ENCODE measurements at regions not wholly inside any gene's neighbourhood (a gene's known extent, or its start where the extent isn't known, plus 50 kb on each side); places are given as distances from the start of the nearest gene placed in this dataset.

DNA sequence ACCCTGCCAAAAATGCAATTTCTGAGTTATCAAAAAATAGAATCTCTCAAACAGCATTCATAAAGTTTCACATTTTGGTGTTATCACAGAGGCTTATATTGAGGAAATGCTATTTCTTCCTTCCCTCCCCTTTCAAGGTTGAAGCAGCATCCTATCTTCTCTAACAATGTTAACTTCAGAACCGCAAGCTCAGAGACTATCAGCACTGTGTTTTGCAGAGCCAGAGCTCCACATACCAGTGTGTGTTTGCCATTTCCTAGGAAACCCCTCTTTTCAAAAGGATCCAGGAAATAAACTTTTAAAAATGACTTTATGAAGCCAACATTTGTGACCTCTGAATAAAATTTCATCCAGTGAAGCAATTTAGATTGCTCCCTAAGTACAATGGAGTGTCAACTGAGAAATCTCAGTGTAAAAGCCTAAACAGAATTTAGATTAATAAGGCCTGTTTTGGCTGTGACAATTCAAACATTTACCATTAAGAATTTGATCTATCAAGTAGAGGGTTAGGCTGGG, 332.6 kb downstream of the NOVA1 start:
- Histone ChIP-seq H3K4me2 (ENCODE audit: insufficient read depth, low read length) (no peak overlapping the region), H3K4me3 (ENCODE audit: insufficient read depth, low read length) (no peak overlapping the region), H4K20me1 (ENCODE audit: insufficient read depth, low read length) (no peaks in the 10 kb centered on the region), H3K79me2 (ENCODE audit: insufficient read depth, low read length) (no peaks in the 10 kb centered on the region), H3K4me1 (ENCODE audit: insufficient read depth, low read length) (no peaks in the 10 kb centered on the region), H3K27ac (ENCODE audit: low read depth, low read length) (no peak overlapping the region), H3K9me3 (ENCODE audit: low read depth, low read length) (peaks cover 2% of the 10 kb centered on the region), H3K36me3 (ENCODE audit: insufficient read depth, low read length) (no peaks in the 10 kb centered on the region), H3K27me3 (ENCODE audit: insufficient read depth, low read length) (no peaks in the 10 kb centered on the region), H2AFZ (ENCODE audit: low read length) (no peak overlapping the region)
- DNase-seq (ENCODE audit: insufficient read length, low spot score, missing footprints) = no peak
- TF ChIP-seq, protein P1, sequence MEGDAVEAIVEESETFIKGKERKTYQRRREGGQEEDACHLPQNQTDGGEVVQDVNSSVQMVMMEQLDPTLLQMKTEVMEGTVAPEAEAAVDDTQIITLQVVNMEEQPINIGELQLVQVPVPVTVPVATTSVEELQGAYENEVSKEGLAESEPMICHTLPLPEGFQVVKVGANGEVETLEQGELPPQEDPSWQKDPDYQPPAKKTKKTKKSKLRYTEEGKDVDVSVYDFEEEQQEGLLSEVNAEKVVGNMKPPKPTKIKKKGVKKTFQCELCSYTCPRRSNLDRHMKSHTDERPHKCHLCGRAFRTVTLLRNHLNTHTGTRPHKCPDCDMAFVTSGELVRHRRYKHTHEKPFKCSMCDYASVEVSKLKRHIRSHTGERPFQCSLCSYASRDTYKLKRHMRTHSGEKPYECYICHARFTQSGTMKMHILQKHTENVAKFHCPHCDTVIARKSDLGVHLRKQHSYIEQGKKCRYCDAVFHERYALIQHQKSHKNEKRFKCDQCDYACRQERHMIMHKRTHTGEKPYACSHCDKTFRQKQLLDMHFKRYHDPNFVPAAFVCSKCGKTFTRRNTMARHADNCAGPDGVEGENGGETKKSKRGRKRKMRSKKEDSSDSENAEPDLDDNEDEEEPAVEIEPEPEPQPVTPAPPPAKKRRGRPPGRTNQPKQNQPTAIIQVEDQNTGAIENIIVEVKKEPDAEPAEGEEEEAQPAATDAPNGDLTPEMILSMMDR (IDR thresholded peaks at IDR 0.05; ENCODE audit: extremely low read depth, low read depth, low read length) = no peak

DNA sequence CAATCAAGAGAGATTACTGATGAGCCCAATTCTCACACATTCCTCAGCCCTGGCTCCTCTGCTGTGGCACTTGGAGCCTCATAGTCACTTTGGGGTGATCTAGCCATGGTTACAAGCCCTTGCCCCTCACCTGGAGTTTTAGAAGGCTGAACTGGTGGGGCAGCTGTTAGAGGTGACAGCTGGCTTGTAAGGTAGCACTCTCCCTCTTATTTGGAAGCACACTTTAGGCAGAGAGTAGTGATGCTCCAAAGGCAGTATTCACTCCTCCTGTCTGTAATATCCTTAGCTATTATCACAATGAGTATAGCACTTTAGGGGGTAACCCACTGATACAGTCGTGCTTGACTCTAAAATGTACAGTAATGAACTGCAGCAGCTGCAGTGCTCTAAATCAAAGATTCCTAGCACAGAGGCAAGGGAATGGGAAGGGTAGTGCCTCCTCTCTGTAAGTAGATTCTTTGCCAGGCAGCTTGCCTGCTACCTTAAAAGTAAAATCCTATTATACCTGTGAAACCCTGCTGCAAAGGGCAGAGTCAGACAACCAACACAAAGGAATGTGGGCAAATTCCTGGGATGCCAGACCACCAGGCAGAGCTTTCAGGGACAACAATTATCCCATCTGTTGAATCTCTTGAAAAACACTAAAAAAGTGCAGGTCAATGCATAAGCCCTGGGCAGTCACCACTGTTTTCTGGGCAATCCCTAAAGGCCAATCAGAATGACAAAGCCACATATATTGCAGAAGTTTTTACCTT, 336.3 kb downstream of the NOVA1 start:
- no peak for DNase-seq (ENCODE audit: insufficient read length, low spot score, missing footprints)
- H3K9me3 ChIP-seq (ENCODE audit: low read depth, low read length) = no peaks in the 10 kb centered on the region
- H3K36me3 ChIP-seq (ENCODE audit: insufficient read depth, low read length) = no peaks in the 10 kb centered on the region
- H3K4me3 ChIP-seq (ENCODE audit: insufficient read depth, low read length) = no peak overlapping the region
- no peaks in the 10 kb centered on the region for H3K79me2 ChIP-seq (ENCODE audit: insufficient read depth, low read length)
- TF ChIP-seq, protein P1 (IDR thresholded peaks at IDR 0.05; ENCODE audit: extremely low read depth, low read depth, low read length) = no peak
- no peaks in the 10 kb centered on the region for H4K20me1 ChIP-seq (ENCODE audit: insufficient read depth, low read length)
- H3K27ac ChIP-seq (ENCODE audit: low read depth, low read length) = no peak overlapping the region
- no peaks in the 10 kb centered on the region for H3K27me3 ChIP-seq (ENCODE audit: insufficient read depth, low read length)
- H2AFZ ChIP-seq (ENCODE audit: low read length) = no peak overlapping the region
- no peak overlapping the region for H3K4me2 ChIP-seq (ENCODE audit: insufficient read depth, low read length)
- H3K4me1 ChIP-seq (ENCODE audit: insufficient read depth, low read length) = no peaks in the 10 kb centered on the region

DNA sequence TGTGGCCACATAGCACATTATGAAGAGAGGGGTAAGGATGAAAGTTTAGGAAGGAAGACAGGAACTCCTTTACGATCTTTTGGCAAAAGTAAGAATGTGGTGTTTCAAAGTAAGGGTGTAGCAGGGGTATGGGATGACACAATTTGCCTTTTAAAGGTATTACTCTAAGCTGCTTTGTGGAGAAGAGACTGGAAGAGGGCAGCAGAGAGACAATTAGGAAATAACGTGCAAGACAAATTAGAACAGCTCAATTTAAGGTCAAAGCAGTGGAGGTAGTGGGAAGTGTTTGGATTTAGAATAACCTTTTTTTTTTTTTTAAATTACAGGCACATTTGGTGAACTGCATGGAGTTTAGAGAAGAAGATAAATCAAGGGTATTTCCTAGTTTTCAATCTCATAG, 342.6 kb downstream of the NOVA1 start:
- Histone ChIP-seq H2AFZ (ENCODE audit: low read length) (no peak overlapping the region), H3K9me3 (ENCODE audit: low read depth, low read length) (no peaks in the 10 kb centered on the region), H4K20me1 (ENCODE audit: insufficient read depth, low read length) (no peaks in the 10 kb centered on the region), H3K4me3 (ENCODE audit: insufficient read depth, low read length) (no peak overlapping the region), H3K4me1 (ENCODE audit: insufficient read depth, low read length) (no peaks in the 10 kb centered on the region), H3K79me2 (ENCODE audit: insufficient read depth, low read length) (no peaks in the 10 kb centered on the region), H3K27ac (ENCODE audit: low read depth, low read length) (no peak overlapping the region), H3K27me3 (ENCODE audit: insufficient read depth, low read length) (no peaks in the 10 kb centered on the region), H3K4me2 (ENCODE audit: insufficient read depth, low read length) (no peak overlapping the region), H3K36me3 (ENCODE audit: insufficient read depth, low read length) (no peaks in the 10 kb centered on the region)
- DNase-seq (ENCODE audit: insufficient read length, low spot score, missing footprints) = no peak
- TF ChIP-seq, protein P1 (IDR thresholded peaks at IDR 0.05; ENCODE audit: extremely low read depth, low read depth, low read length) = no peak

DNA sequence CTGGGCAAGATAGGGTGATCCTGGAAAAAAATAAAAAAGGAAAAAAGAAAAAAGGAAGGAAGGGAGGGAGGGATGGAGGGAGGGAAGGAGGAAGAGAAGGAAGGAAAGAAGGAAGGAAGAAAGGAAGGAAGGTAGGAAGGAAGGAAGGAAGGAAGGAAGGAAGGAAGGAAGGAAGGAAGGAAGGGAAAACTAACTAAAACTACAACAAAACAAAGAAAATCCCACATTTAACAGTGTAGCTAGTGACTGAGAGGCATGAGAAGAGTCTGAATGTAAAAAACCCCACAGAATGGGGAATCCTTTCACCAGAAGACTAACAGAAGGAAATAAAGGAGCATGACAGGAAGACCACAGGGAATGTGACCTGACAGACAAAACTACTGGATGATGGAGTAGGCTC, 345.7 kb downstream of the NOVA1 start:
- H3K4me2 ChIP-seq (ENCODE audit: insufficient read depth, low read length) = no peak overlapping the region
- H4K20me1 ChIP-seq (ENCODE audit: insufficient read depth, low read length) = no peaks in the 10 kb centered on the region
- DNase-seq (ENCODE audit: insufficient read length, low spot score, missing footprints) = no peak
- H3K36me3 ChIP-seq (ENCODE audit: insufficient read depth, low read length) = no peaks in the 10 kb centered on the region
- H3K4me3 ChIP-seq (ENCODE audit: insufficient read depth, low read length) = no peak overlapping the region
- no peak overlapping the region for H2AFZ ChIP-seq (ENCODE audit: low read length)
- no peaks in the 10 kb centered on the region for H3K79me2 ChIP-seq (ENCODE audit: insufficient read depth, low read length)
- H3K27ac ChIP-seq (ENCODE audit: low read depth, low read length) = no peak overlapping the region
- TF ChIP-seq, protein P1 (IDR thresholded peaks at IDR 0.05; ENCODE audit: extremely low read depth, low read depth, low read length) = no peak
- H3K27me3 ChIP-seq (ENCODE audit: insufficient read depth, low read length) = no peaks in the 10 kb centered on the region
- no peaks in the 10 kb centered on the region for H3K9me3 ChIP-seq (ENCODE audit: low read depth, low read length)
- H3K4me1 ChIP-seq (ENCODE audit: insufficient read depth, low read length) = no peaks in the 10 kb centered on the region
